Renal pelvis (tissue), 1 donor: ENCODE measurements at regions not wholly inside any gene's neighbourhood (a gene's known extent, or its start where the extent isn't known, plus 50 kb on each side); places are given as distances from the start of the nearest gene placed in this dataset.
"Not testable (repeated sequence)": the region's sequence is repeated elsewhere in the genome, so short reads cannot be mapped to it uniquely, and the experiment has no call there.

Experiments used
- DNase-seq: peaks from one replicate; pipeline ENCODE4 v3.0.0-alpha.2; 2013

DNA sequence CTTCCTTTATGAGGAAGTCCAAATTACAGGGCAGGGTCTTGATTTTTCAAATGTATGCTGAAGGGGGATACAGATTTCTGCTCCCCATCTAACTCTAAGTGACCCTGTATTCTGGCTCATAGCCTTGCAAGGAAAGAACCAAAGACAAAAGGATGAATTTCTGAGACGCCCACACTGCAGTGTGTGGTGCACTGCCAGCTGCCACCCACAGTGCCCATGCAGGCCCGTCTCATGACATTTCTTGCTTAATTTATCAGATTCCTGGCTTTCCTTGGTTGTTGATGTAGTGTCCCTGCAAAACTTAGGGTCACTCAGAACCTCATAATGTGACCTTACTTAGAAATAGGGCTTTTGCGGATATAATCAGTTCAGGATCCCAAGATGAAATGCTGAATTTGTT, 68.0 kb downstream of the CBLN4 start:
- no peak for DNase-seq

DNA sequence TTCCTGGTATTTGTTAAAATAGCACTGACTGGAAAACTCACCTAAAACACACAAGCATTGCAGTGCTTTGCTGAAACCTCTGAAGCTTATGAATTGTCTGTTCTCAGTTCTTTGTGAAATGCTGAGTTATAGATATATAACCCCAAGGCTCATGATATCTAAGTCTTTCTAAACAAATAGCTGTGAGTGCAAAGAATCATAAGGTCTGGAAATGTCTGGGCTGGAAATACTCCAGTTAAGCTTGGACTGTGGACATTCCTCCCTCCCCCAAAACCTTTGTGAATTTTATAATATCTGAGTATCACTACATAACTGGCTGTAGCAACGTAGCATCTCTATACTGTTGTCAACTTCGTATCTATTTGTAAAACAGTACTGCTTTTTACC, 69.1 kb downstream of the CBLN4 start:
- no peak for DNase-seq

DNA sequence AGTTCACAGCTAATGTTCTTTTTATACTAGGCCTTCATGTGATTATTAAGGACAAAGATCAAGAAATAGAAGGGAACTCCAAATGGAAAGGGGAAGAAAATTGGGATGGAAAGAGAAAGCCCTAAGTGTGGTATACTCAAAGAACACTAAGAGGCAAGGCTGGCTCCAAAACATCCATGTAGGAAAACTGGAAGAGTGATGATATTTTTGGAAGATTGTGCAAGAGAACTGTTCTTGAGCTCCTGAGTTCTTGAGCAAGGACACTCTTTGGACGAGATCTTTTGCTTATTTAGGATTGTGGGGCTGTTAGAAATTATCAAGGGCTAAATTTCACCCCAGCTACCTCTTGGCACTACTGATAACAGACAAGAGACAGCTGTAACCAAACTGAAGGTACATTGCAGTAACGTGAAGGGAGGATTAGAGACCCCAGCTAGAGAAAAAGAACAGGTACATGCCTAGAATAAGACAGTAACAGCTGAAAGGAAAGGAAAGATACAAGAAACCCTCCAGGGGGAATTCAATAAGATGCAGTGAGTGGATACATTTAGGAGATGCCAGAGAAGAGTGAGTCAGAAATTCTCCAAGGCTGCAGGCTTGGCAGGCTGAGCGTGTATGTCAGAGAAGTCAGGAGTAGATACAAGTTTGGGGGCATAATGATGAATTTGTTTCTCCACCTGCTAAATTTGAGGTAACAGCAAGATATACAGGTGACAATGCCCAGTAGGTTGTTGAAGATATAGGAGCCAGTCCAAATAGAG, 69.7 kb downstream of the CBLN4 start:
- DNase-seq = no peak

DNA sequence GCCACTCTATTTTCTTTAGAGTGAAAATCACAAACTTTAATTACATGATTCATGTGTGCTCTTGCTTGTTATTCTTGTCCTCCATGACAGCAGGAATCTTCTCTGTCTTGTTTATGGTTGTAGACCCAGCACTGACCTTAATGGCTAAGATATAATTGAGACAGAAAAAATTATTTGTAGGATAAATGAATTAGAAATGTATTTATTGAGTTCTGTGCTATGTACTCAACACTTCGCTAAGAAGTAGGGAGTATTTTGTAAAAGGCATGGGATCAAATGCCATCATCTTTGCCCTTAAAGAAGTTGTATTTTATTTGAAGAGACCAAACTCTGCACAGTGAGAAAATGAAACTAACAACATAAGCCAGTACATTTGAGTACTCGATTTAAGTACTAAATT, 71.2 kb downstream of the CBLN4 start:
- DNase-seq = peak; percentile 60

DNA sequence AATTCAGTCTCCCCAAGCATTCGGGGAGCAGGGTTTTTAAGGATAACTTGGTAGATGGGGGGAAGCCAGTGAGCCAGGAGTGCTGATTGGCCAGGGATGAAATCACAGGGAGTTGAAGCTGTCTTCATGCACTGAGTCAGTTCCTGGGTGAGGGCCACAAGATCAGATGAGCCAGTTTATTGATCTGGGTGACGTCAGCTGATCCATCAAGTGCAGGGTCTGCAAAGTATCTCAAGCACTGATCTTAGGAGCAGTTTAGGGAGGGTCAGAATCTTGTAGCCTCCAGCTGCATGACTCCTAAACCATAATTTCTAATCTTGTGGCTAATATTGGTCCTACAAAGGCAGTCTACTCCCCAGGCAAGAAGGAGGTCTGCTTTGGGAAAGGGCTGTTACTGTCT, 74.4 kb downstream of the CBLN4 start:
- DNase-seq = not testable (repeated sequence)

DNA sequence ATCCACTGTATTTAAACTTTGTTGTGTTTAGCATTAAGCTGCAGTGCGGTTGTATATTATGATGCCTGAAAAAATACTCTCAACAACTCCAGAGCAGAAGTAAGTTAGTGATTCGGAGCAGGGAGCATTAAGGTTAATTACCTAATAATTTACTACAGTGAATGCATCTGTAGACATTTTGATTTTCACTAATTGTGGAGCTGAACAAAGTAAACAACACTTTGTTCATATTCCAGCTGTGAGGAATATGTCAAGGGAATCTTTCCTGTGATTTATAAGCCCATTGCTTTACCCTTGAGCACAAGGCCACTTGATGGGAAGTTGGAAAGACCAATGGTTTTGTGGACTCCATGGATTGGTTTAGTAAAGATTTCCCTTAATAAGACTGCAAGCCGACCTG, 77.1 kb downstream of the CBLN4 start:
- peak; percentile 66 for DNase-seq

DNA sequence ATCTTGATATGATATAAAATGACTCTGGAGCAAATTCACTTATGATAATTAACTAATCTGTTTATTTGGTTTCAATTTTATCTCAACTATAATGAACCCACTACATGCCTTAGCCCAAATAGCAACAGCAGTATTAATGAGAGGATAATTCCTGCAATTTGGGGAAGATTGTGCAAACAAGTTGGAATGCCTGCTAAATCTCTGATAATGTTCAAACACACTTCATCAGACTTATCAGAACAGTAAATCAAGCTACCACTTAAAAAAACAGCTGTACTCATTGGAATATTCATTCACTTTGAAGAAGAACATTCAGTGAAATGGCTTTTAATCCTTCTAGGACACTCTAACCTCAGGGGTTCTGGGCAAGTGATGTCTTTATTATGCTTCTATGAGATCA, 85.4 kb downstream of the CBLN4 start:
- DNase-seq = no peak

DNA sequence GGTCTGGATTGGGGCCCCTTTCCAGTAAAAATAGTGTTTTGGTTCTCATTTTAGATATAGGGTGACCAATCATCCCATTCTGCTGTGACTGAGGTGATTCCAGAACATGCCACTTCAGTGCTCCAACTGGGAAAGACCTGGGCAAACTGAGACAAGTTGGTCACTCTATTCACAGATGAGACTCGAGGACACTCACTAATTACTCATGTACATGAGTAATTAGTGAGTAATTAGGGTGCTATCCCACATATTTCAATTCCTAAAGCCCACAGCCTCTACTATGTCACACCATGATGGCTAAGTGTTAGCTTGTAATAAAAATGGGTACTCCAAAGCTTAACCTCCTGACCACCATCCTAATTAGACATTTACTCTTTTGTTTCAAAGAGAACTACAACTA, 86.0 kb downstream of the CBLN4 start:
- no peak for DNase-seq

DNA sequence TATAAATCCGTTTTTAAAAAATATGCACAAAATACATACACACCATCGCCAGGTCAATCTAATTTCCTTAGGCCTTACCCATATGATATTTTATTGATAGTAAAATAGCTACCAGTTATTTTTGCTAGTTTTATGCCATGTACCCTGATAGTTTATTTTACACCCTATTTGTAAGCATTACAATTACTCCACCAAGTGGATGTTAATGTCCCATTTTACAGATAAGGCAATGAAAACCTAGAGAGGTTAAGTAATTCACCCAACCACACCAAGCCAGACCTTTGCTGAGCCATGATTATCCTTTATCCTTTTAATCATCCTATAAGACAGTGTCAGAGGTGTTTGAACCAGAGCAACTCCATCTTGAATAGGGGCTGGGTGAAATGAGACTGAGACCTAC, 86.8 kb downstream of the CBLN4 start:
- no peak for DNase-seq

DNA sequence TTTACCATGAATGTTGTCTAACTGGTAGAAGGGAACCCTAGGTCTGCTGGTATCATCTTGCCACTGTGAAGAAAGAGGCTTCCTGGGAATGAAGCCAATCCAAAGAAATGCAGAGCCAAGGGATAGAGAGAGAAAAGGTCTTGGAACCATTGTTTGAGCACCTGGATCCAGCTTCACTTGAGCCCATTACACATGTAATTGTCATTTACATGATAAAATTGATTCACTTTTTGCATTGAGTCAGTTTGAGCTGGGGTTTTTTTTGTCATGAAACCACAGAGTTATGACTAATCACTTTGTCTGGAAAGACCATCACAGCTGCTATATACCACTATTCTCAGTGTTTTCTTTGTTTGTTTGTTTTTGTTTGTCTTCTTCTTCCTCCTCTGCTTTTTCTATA, 112.3 kb downstream of the CBLN4 start:
- DNase-seq = no peak

DNA sequence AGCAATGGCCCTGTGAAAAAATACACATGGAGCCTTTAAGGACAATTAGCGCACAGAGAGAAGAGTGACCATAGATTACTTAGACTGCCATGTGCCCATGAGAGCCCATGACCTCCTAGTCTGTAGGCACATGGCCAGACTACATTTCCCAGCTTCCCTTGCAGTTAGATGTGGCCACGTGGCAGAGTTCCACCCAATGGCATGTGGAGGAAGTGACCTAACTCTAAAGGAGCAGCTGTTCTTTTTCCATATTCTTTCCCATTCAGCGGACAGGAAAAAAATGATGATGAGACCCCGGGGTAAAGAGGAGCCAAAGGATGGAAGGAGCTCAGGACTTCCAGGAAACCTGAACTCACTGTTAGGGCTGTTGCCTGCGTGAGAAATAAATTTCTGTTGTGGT, 116.6 kb downstream of the CBLN4 start:
- no peak for DNase-seq

DNA sequence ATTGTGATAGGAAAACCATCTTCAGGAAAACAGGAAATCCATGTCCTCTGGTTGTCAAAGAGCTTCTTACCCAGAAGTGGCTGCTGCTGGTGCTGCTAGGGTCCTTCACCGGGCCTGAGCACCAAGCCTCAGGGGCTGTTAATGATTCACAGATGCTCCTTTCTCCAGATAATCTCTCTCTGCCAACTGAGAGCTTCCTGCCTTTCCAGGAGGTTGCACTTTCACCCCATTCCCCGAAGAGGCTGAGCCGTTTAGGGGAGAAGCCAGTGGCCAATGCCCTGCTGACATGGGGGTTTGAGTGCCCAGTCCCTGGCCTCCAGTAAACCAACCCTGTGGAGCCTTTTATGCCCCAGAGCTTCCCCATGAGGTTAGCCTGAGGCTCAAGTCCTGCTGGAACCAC, 122.4 kb downstream of the CBLN4 start:
- peak; percentile 15 for DNase-seq

DNA sequence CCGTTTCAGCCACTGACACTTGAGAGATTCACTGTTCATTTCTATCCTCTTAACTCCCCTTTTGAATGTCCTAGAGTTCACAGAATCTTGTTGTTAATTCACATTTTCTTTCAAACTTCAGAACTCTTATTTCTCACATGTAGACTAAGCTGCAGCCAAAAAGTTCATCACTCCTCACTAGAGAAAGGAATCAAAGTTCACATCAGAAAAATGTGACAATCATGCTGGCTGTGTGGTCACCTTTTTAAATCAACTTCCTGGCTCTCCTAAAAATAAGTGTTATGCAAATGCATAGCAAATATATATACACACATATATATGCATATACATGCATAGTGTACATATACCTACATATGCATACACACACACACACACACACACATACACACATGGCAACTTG, 123.0 kb downstream of the CBLN4 start:
- DNase-seq = no peak

DNA sequence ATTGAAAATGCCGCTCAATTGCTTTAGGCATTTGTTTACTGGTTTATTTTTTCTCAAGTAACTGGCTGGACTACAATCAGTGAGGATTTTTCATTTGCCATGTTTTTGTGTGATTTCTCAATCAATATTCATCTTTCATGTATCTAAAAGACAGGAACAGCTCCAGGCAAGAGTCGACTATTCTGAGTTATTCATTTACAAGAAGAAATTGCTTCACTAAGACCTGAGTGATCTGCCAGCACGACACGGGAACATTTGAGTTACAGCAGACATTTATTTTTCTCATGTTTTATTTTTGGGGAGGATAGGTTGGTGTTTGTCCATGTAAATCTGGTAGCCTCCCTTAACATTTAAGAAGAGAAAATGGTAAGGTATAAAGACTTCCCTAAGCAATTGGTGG, 124.1 kb downstream of the CBLN4 start:
- peak; percentile 2 for DNase-seq

DNA sequence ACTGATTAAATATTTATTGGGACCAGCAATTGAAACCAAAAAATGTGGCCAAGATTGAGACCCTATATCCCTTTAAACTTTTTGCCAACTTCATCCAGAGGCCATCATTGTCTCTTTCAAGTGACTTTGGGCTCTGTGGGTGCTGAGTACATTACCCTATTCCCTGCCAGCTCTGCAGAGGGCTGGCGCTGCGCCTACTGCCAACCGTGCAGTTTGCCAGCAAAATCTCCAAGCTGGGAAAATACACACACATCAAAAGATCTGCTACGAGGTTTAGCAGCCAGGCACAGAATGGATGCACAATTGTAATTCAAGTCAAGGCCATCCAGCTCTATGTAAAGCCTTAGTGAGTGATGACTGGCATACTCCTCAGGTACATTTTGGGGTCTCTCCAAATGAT, 125.0 kb downstream of the CBLN4 start:
- DNase-seq = no peak

DNA sequence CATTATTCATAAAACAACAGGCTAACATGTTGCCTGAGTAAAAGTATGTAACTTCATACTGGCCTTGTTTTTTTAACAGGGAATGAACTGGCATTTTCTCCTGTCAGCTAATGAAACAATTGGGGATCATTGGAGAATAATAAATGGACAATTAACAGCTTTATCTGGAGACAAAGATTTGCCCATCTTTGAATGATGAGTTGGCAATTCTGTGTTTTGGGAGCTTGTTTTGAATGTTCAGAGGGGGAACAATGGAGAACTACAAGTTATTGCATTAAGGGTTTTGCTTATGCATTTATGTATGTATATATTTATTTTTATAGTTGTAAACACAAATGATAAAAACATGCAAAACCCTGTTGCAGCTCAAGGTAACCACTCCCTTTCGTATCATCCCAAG, 150.3 kb downstream of the CBLN4 start:
- no peak for DNase-seq

DNA sequence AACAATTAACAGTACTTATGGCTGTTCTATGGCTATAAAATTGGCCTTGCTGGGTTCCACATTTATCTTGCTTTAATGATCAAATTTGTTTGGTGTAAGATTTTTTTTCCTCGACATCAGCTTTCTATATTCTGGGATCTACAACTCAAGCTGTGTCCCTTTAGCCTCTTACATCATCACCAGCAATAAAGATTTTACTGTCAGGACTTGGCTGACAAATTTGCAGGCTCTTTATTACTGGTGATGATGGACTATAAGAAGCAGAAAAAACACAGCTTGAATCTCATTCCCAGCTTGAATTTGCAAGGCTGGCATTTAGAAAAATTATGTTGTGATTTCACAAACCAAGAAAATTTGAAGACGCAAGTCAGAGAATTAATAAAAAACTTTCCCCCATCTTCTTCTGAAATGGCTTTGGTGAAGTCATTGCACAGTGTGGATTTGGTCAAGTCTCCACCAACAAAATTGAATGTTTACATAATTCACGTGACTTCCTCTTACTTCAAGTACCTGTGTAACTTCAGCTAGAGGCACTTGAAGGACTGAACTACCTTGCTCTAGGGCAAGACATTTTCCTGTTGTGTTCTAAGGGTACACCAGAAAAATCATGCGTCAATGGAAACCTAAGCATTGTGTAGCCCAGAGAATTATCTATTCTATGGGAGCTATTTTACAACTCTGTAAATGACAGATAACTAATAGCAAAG, 175.0 kb downstream of the CBLN4 start:
- no peak for DNase-seq

DNA sequence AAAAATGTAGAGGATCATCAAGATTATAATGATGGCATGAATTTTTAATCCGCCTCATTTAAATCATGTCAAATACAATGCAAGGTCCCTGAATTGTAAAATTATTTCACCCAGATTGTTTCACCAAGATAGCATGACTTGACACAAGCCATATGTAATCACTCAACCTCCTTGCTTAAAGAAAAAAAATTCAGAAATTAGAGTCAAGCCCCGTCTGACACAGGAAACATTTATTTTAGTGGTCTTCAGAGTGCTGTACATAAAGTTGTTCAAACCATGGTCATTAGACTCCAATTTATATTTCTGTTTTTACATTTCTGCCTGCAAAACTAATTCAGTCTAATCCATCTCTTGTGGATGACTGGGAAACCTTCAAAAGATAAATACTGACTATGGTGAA, 200.2 kb downstream of the CBLN4 start:
- DNase-seq = peak; percentile 36

DNA sequence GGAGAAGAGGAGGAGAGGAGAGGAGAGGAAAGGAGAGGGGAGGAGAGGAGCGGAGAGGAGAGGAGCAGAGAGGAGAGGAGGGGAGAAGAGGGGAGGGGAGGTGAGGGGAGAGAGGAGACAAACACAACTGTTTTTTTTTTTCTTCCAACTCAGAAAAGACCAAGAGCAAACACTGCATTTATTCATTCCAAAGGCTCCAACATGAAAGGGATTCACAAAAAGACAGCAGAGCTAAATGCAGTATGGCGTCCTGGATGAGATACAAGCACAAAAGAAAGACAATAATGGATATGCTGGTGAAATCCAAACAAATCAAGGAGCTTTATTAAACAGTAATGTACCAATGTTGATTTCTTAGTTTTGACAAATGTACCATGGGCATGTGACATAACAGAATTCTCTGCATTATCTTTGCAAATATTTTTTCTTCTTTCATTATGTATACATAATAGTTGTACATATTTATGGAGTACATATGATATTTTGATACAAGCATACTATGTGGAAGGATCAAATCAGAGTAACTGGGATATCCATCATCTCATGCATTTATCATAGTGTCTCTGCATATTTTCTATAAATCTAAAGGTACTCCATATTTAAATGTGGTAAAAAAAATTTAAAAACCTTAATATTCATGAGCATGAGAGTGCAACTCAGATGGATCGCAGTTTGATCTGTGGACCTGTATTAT, 204.6 kb downstream of the CBLN4 start:
- DNase-seq = no peak

DNA sequence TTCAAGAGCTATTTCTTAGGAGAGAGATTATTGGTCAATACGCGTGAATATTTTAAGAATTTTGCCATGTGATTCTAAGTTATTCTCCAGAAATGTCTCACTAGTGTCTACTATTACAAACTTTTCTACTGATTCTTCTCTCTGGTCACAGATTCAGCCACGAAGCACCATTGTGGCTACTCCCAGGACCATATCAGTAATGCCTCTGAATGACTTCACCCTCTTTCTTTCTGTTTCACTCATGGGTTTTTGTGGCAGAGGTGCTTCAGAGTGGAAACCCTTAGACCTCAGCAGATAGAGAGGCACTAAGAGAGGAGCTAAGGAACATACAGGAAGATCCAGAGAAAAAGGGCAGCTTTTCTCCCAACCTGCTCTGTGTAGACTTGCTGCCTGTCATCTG, 211.3 kb downstream of the CBLN4 start:
- DNase-seq = no peak

DNA sequence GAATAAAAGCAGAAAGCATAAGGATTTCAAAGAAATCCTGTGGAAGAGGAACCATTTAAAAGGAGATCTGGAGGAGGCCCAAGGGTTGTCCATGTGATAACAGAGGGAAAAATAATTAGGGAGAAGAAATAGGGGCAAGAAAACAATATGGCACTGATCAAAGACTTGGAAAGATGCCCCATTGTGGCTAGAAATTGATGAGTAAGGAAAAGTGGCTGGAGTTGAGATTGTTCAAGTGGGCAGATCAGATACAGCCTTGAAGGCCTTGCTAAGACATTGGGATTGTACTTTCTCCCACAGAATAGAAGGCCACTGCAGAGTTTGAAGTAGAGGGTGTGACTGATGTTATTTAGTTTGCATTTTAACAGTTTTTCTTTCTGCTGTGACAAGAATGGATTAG, 213.3 kb downstream of the CBLN4 start:
- no peak for DNase-seq

DNA sequence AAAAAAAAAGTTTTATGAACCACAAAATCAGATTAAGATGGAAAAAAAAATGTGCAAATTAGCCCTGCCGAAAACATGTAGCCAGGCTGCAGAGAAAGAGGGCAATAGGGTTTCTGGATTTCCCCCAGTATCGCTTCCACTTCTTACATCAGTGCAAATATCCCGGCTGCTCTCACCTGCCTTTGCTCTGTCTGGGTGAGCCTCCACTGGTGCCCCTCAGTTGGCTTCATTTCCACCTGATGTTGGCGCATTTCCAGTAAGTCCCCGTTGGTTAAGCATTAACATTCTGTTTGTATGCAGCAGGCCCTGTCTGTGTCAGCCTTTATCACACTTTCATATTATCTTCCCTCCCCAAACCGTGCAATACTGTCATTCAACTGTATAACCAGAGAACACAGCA, 215.1 kb downstream of the CBLN4 start:
- no peak for DNase-seq

DNA sequence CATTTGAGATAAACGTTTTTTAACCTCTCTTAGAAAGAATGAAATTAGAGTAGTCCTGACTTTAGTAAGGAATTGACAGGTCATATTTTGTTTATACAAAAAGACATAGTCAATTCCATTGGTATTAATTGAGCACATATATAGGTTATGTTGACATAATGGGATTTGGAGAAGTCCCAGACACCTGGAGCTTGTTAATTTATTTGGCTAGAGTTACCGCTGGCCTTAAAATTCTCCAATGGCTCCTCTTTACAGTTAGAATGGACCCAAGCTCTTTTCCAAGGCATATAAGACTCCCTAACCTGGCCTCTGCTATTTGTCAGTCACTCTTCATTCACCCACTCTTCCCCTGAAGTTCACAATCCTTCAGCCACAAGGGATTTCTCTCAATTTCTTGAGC, 221.3 kb downstream of the CBLN4 start:
- DNase-seq = no peak
